LNCaP clone FGC (cell line): ENCODE measurements at regions not wholly inside any gene's neighbourhood (a gene's known extent, or its start where the extent isn't known, plus 50 kb on each side); places are given as distances from the start of the nearest gene placed in this dataset.

ENCODE experiments used
- DNase-seq: peaks from one replicate; pipeline ENCODE4 v3.0.0-alpha.2; 2011; ENCODE audit warnings: low read depth
- H3K4me3 ChIP-seq: 2 replicates; pipeline ENCODE4 v1.5.1; 2011; ENCODE audit warnings: mild to moderate bottlenecking, low read depth, low read length, control low read depth
- TF ChIP-seq, protein P1 (sequence below): IDR thresholded peaks from 2 replicates; pipeline ENCODE4 v1.5.1; 2012; ENCODE audit warnings: mild to moderate bottlenecking; ENCODE audit not compliant: control insufficient read depth, insufficient read depth; ENCODE audit errors: extremely low read depth

DNA sequence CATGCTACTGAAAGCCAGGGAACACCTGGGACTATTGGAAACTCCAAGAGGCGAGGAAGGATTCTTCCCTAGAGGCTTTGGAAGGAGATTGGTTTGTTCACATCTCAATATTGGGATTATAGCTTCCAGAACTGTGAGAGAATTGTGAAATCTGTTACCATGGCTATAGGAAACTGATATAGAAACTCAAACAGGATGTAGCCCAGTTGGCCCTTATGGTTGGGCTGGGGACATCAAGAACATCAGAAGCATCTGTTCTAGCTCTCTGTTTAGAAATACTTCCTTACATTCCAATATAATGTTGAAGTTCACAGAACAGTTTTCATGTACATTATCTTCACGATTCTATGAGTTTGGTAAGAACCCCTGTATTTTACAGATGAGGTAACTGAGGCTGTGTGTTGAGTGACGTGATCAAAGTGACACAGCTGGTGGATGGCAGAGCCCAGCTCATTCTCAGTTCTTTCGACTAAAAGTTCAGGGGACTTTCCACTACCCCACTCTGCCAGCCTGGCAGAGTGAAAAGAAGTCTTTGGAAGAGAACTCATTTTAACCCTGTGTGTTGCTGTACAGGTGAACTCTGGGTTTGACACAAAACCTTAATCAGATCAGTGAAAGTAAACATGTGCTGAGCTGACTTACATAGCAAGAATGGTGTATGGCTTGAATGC is 183.0 kb downstream of the GBA3 start:
- no peak for DNase-seq
- no peak overlapping the region for H3K4me3 ChIP-seq
- TF ChIP-seq, protein P1, sequence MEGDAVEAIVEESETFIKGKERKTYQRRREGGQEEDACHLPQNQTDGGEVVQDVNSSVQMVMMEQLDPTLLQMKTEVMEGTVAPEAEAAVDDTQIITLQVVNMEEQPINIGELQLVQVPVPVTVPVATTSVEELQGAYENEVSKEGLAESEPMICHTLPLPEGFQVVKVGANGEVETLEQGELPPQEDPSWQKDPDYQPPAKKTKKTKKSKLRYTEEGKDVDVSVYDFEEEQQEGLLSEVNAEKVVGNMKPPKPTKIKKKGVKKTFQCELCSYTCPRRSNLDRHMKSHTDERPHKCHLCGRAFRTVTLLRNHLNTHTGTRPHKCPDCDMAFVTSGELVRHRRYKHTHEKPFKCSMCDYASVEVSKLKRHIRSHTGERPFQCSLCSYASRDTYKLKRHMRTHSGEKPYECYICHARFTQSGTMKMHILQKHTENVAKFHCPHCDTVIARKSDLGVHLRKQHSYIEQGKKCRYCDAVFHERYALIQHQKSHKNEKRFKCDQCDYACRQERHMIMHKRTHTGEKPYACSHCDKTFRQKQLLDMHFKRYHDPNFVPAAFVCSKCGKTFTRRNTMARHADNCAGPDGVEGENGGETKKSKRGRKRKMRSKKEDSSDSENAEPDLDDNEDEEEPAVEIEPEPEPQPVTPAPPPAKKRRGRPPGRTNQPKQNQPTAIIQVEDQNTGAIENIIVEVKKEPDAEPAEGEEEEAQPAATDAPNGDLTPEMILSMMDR = no peak

DNA sequence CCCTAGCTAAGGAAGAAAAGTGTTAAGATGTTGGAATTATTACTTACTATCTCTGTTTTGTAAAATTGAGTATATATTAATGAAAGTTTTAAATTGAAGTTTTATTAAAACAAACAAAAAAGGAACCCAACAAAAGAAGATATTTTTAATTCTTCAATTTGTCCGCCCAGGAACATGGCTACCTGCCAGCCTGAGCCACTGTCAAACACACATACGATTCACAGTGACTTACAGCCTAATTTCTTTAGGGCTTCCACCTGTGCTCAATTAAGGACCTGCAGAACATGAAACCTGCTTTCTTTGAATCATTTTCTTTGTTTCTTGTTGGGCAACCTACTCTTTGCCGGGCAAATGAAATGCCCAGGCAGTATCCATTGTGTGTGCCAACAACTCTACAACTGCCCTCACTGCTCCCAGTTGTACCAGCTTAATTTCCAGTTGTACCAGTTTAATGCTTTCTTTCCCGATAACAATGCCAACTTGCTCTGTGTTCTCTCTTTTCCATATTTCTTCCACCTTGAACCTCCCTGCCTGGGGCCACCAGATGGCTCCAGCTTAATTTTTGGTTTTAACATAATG is 181.7 kb downstream of the GBA3 start:
- TF ChIP-seq, protein P1 = no peak
- H3K4me3 ChIP-seq = no peak overlapping the region
- no peak for DNase-seq

DNA sequence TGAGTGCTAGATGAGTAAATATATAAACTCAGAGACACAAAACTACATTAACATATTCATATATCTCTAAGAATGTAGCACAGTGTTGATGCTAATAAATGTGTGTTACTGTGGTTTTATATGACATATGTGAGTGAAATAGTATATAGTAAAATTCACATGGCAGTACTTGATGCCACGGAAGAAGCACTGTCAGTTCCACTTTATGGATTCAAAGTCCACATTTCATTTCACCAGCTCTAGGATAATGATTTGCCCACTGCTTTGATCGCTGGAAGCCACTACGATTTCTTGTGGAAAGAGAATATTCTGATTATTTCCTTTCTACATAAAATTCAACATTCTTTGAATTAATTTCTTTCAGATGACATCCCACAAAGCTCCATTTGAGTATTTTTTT is 181.2 kb downstream of the GBA3 start:
- H3K4me3 ChIP-seq = no peak overlapping the region
- no peak for DNase-seq
- TF ChIP-seq, protein P1 = no peak

DNA sequence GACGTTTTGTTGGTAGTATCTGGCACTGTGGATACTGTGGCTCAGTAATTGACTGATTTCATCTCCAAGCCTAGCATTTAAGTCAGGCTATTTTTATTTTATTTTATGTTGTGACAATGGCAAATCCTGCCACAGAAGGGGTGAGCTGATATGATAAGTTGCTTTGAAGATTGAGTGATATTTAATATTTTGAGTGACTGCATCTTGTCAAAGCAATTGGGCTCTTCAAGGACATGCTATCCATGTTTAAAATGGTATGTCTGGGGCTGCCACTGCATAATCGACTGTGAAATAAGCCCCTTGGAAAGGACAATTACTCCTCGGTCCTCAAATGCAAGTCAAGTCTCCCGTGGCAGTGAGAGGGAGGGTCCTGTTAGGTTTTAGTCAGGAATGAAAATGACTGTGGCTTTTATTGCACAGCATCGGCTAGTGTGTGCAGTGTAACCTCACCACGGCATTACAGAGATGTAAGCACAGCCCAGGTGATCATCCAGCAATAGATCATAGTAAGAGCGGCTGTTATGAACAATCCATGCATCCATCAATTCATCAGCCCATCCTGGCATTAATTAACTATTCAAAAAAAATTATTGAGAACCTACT is 178.2 kb downstream of the GBA3 start:
- TF ChIP-seq, protein P1 = no peak
- no peak overlapping the region for H3K4me3 ChIP-seq
- DNase-seq = no peak

DNA sequence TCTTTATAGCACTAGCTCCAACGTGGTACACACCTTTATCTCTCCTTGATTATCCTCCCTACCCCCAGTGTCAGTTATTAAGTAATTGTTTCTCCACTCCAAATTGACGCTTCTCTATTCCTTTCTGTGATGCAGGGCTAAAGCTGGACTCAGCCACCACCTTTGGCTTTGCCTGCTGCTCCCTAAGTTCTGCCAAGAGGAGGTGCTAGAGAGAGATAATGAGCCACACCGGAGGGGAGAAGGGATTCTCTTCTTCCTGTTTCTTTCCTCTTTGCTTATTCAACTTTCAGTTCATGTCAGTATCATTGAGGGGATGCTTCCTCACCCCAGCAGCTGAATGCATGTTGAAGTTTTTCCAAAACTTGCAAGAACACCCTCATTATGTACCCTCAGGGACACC is 176.5 kb downstream of the GBA3 start:
- TF ChIP-seq, protein P1 = no peak
- no peak overlapping the region for H3K4me3 ChIP-seq

More for the DNA sequence above, 176.5 kb downstream of the GBA3 start:
- no peak for DNase-seq
